PC-3 (cell line): ENCODE measurements at regions not wholly inside any gene's neighbourhood (a gene's known extent, or its start where the extent isn't known, plus 50 kb on each side); places are given as distances from the start of the nearest gene placed in this dataset.

ENCODE experiments used
- ATAC-seq: fragments of 200-7000 bp; cut with Tn5 transposase; 2 replicates; pipeline ENCODE4 v1.9.1; 2020; ENCODE audit warnings: mild to moderate bottlenecking, moderate library complexity
- BruUV-seq: library from RNA; stranded (reverse); fragments of 400-500 nt; replicated peaks from 2 replicates; lab custom pipeline; 2021; lab: Mats Ljungman, UMichigan
- CTCF ChIA-PET: fragments of 300-600 bp; sonication (Branson Sonifier 250); formaldehyde crosslinking; loops from one replicate; lab custom pipeline; 2022; ENCODE audit warnings: antibody characterized with exemption; lab: Charles Lee
- POLR2A ChIA-PET: fragments of 300-600 bp; sonication (Branson Sonifier 250); formaldehyde crosslinking; loops from one replicate; lab custom pipeline; 2022; ENCODE audit warnings: antibody characterized with exemption; ENCODE audit not compliant: unreplicated experiment; lab: Charles Lee
- DNase-seq: peaks from one replicate; pipeline ENCODE4 v3.0.0-alpha.2; 2015
- H2AFZ ChIP-seq: fragments of 300-600 bp; sonication (generic); 2 replicates; pipeline ENCODE4 v1.6.0; 2016; ENCODE audit warnings: antibody characterized with exemption, low read length
- H3F3A ChIP-seq: fragments of 300-600 bp; sonication (generic); one replicate; pipeline ENCODE4 v1.6.0; 2017; ENCODE audit warnings: antibody characterized with exemption, low read length, control low read depth, mild to moderate bottlenecking; ENCODE audit not compliant: unreplicated experiment
- H3K27ac ChIP-seq: fragments of 300-600 bp; sonication (generic); 2 replicates; pipeline ENCODE4 v1.5.1; 2016; ENCODE audit warnings: mild to moderate bottlenecking, low read length
- H3K27me3 ChIP-seq: fragments of 300-600 bp; sonication (generic); 2 replicates; pipeline ENCODE4 v1.6.1; 2016; ENCODE audit warnings: low read length, mixed read lengths
- H3K36me3 ChIP-seq: fragments of 300-600 bp; sonication (generic); 2 replicates; pipeline ENCODE4 v1.6.1; 2016; ENCODE audit warnings: low read depth, mixed run types, low read length, mixed read lengths
- H3K4me1 ChIP-seq: fragments of 300-600 bp; sonication (generic); 2 replicates; pipeline ENCODE4 v1.5.1; 2016; ENCODE audit warnings: low read length; ENCODE audit not compliant: insufficient read depth
- H3K4me2 ChIP-seq: fragments of 300-600 bp; sonication (generic); 2 replicates; pipeline ENCODE4 v1.6.0; 2016; ENCODE audit warnings: low read length
- H3K4me3 ChIP-seq: fragments of 300-600 bp; sonication (generic); 2 replicates; pipeline ENCODE4 v1.5.1; 2016; ENCODE audit warnings: mild to moderate bottlenecking, low read length, mixed read lengths
- H3K79me2 ChIP-seq: fragments of 300-600 bp; sonication (generic); 2 replicates; pipeline ENCODE4 v1.6.1; 2017; ENCODE audit warnings: low read length, mixed read lengths
- H3K9ac ChIP-seq: fragments of 300-600 bp; sonication (generic); 2 replicates; pipeline ENCODE4 v1.6.0; 2016; ENCODE audit warnings: mild to moderate bottlenecking, low read length
- H3K9me2 ChIP-seq: fragments of 300-600 bp; sonication (generic); replicated peaks from 2 replicates; pipeline ENCODE4 v1.6.1; 2016; ENCODE audit warnings: mixed run types, low read length, mixed read lengths
- H3K9me3 ChIP-seq: fragments of 300-600 bp; sonication (generic); 2 replicates; pipeline ENCODE4 v1.6.1; 2016; ENCODE audit warnings: low read length, mixed read lengths
- H4K20me1 ChIP-seq: fragments of 300-600 bp; sonication (generic); 2 replicates; pipeline ENCODE4 v1.6.1; 2016; ENCODE audit warnings: low read length, mixed read lengths
- EZH2 ChIP-seq: fragments of 300-600 bp; sonication (generic); IDR thresholded peaks from one replicate; pipeline ENCODE4 v1.6.1; 2017; ENCODE audit warnings: antibody characterized with exemption, mild to moderate bottlenecking, low read length; ENCODE audit not compliant: unreplicated experiment
- EZH2phosphoT487 ChIP-seq: fragments of 300-600 bp; sonication (generic); IDR thresholded peaks from 2 replicates; pipeline ENCODE4 v1.6.1; 2018; ENCODE audit warnings: mild to moderate bottlenecking, antibody characterized with exemption, low read length, borderline replicate concordance
- intact Hi-C: fragments of 100-400 bp; cut with micrococcal nuclease; formaldehyde crosslinking; loops from 2 replicates; pipeline ENCODE4 v1.9.0; 2023
- TF ChIP-seq, protein P1 (sequence below): fragments of 300-600 bp; sonication (generic); conservative IDR thresholded peaks from 2 replicates; pipeline ENCODE4 v1.5.1; 2017; ENCODE audit warnings: antibody characterized with exemption, low read depth, mild to moderate bottlenecking, low read length

DNA sequence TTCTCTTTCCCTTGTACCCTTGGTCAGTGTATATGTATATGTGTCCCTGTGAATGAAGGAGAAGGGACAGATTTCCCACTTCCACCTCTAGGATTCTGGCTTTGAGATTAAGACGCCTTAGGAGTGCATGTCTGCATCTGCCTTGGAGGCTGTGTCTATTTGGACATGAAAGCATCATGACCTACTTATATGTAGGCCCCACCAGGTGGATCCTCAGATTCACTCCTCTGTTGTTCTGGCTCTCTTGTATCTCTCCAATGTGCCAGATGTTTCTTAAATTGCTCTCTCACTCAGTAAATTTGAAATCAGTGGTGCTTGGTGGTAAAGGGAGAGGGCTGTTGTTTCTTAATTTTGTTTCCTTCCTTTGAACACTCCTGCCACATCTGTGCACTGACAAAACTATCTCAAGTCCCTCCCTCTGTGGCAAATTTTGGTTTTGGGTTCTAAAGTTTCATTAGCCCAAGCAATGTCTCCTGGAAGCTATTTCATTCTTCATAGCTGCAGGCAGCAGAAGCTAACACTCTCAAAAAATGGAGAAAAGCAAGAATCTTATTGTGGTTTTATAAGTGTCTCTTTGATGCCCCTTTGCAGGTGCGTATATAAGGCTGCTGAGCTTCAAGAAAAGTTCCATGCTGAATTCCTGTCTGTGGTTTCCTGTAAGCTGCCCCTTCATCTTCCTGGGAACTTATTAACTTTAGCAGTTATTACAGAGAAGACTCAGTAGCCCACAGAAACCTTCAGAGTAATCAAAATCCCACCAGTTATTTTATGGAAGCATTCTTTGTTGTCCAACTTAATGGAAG is 179.7 kb upstream of the SETBP1 start:
- Histone ChIP-seq H3K36me3 (no peaks in the 10 kb centered on the region), H3K9me2 (no peaks in the 10 kb centered on the region), H3K27me3 (no peaks in the 10 kb centered on the region), H4K20me1 (no peaks in the 10 kb centered on the region), H3K4me2 (no peak overlapping the region), H3K27ac (no peak overlapping the region), H2AFZ (no peak overlapping the region), H3K4me1 (no peaks in the 10 kb centered on the region), H3K9me3 (no peaks in the 10 kb centered on the region), H3K79me2 (no peaks in the 10 kb centered on the region), H3K4me3 (no peak overlapping the region), H3F3A (no peaks in the 10 kb centered on the region), H3K9ac (no peak overlapping the region)
- ATAC-seq, result no peak
- intact Hi-C loops, result no loop called here
- POLR2A ChIA-PET, result no interaction called here
- CTCF ChIA-PET, result no interaction called here
- TF ChIP-seq EZH2 (no peak), EZH2phosphoT487 (no peak)
- TF ChIP-seq, protein P1, sequence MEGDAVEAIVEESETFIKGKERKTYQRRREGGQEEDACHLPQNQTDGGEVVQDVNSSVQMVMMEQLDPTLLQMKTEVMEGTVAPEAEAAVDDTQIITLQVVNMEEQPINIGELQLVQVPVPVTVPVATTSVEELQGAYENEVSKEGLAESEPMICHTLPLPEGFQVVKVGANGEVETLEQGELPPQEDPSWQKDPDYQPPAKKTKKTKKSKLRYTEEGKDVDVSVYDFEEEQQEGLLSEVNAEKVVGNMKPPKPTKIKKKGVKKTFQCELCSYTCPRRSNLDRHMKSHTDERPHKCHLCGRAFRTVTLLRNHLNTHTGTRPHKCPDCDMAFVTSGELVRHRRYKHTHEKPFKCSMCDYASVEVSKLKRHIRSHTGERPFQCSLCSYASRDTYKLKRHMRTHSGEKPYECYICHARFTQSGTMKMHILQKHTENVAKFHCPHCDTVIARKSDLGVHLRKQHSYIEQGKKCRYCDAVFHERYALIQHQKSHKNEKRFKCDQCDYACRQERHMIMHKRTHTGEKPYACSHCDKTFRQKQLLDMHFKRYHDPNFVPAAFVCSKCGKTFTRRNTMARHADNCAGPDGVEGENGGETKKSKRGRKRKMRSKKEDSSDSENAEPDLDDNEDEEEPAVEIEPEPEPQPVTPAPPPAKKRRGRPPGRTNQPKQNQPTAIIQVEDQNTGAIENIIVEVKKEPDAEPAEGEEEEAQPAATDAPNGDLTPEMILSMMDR, result no peak
- no TSS peak for BruUV-seq
- no peak for DNase-seq

DNA sequence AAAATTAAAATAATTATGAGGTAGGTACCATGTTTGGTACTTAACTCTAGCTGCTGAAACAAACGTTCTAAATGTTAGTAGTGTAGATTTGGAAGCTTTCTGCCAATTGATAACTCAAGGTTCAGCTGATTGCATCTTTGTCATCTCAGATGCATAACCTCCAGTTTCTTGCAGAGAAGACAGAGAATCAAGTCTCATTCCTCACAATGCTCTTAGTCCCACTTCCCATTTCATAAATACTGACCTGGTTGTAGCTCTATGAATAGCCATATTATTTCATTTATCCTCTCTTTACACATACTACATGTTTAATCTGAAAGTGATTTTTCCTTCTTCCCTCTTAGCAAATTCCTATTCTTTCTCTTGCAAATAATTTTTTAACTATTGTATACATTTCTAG is 178.5 kb upstream of the SETBP1 start:
- no peaks in the 10 kb centered on the region for H3K79me2 ChIP-seq
- H2AFZ ChIP-seq, result no peak overlapping the region
- ChIA-PET POLR2A (no interaction called here), CTCF (no interaction called here)
- no peaks in the 10 kb centered on the region for H3K36me3 ChIP-seq
- DNase-seq, result no peak
- intact Hi-C loops, result no loop called here
- TF ChIP-seq, protein P1, result no peak
- TF ChIP-seq EZH2phosphoT487, result no peak
- no peak for TF ChIP-seq EZH2
- H3K27me3 ChIP-seq, result no peaks in the 10 kb centered on the region
- H3K9ac ChIP-seq, result no peak overlapping the region
- no peaks in the 10 kb centered on the region for H3K4me1 ChIP-seq
- no peaks in the 10 kb centered on the region for H3K9me3 ChIP-seq
- ATAC-seq, result no peak
- no peak overlapping the region for H3K27ac ChIP-seq
- H3K4me3 ChIP-seq, result no peak overlapping the region
- no peaks in the 10 kb centered on the region for H3F3A ChIP-seq
- no peak overlapping the region for H3K4me2 ChIP-seq
- no peaks in the 10 kb centered on the region for H3K9me2 ChIP-seq
- BruUV-seq, result no TSS peak
- H4K20me1 ChIP-seq, result no peaks in the 10 kb centered on the region

DNA sequence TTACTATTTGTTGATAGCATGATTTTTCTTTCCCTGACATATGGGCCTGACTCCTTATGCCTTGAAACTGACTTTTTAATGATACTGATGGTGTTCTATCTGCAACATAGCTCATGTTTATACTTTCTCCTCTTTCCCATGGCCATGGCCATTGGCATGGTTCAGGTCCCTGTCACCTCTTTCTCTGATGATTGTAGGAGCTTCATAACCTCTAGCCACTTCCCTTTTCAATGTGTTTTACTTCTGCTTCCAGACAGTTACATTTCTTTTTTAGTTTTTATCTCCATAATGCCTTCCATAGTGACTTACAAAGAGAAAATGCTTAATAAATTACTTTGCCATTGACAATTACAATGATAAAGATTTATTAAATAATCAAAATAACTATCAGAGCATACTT is 177.9 kb upstream of the SETBP1 start:
- Histone ChIP-seq H4K20me1 (no peaks in the 10 kb centered on the region), H3K4me2 (no peak overlapping the region), H3F3A (no peaks in the 10 kb centered on the region), H3K27ac (no peak overlapping the region), H2AFZ (no peak overlapping the region), H3K79me2 (no peaks in the 10 kb centered on the region), H3K9ac (no peak overlapping the region), H3K27me3 (no peaks in the 10 kb centered on the region), H3K9me2 (no peaks in the 10 kb centered on the region), H3K36me3 (no peaks in the 10 kb centered on the region), H3K9me3 (no peaks in the 10 kb centered on the region), H3K4me3 (no peak overlapping the region), H3K4me1 (no peaks in the 10 kb centered on the region)
- ChIA-PET CTCF (no interaction called here), POLR2A (no interaction called here)
- DNase-seq (no peak), ATAC-seq (no peak)
- BruUV-seq, result no TSS peak
- intact Hi-C loops, result no loop called here
- TF ChIP-seq, protein P1, result no peak
- TF ChIP-seq EZH2phosphoT487 (no peak), EZH2 (no peak)
